Kidney (tissue), 13 donors: ENCODE measurements at regions not wholly inside any gene's neighbourhood (a gene's known extent, or its start where the extent isn't known, plus 50 kb on each side); places are given as distances from the start of the nearest gene placed in this dataset.

Experiments
- DNase-seq, 5 donors: peaks; one replicate each; pipeline ENCODE4 v3.0.0-alpha.2; 2013 to 2020
- FAIRE-seq: peaks from 2 replicates; lab custom pipeline; 2012; peaks lifted over from hg19 to GRCh38; lab: Jason Lieb, UNC
- H3K27ac ChIP-seq, 2 donors: one replicate each; pipeline ENCODE4 v1.7.0; 2013; ENCODE audit warnings: low read depth in 2 of 2, low read length in 2 of 2, inconsistent platforms in 1 of 2
- H3K27me3 ChIP-seq: one replicate; pipeline ENCODE4 v1.7.1; 2013; ENCODE audit warnings: low read length, inconsistent platforms; ENCODE audit not compliant: control insufficient read depth, insufficient read depth
- H3K36me3 ChIP-seq, 3 donors: one replicate each; pipeline versions ENCODE4 v1.7.0 to v1.7.1; 2013; ENCODE audit warnings: low read length in 3 of 3, control low read depth in 1 of 3, inconsistent platforms in 1 of 3; ENCODE audit not compliant: insufficient read depth in 3 of 3, control insufficient read depth in 2 of 3
- H3K4me1 ChIP-seq, 3 donors: one replicate each; pipeline versions ENCODE4 v1.7.0 to v1.7.1; 2013; ENCODE audit warnings: low read length in 3 of 3, inconsistent platforms in 1 of 3, low read depth in 1 of 3; ENCODE audit not compliant: control insufficient read depth in 2 of 3, insufficient read depth in 2 of 3
- H3K4me3 ChIP-seq, 3 donors: one replicate each; pipeline versions ENCODE4 v1.7.0 to v1.8.1; 2013; ENCODE audit warnings: low read length in 3 of 3, control low read depth in 1 of 3, inconsistent platforms in 1 of 3
- H3K9ac ChIP-seq, 3 donors: one replicate each; pipeline versions ENCODE4 v1.7.0 to v1.7.1; 2013; ENCODE audit warnings: low read length in 3 of 3, control low read depth in 1 of 3, inconsistent platforms in 1 of 3
- H3K9me3 ChIP-seq, 3 donors: one replicate each; pipeline versions ENCODE4 v1.7.0 to v1.7.1; 2013; ENCODE audit warnings: low read length in 3 of 3, control low read depth in 1 of 3, inconsistent platforms in 1 of 3; ENCODE audit not compliant: control insufficient read depth in 2 of 3, insufficient read depth in 1 of 3
- intact Hi-C: fragments of 100-400 bp; cut with DNase I; formaldehyde crosslinking; loops from one replicate; pipeline ENCODE4 v1.11.1; 2022
- TF ChIP-seq, protein P1 (sequence below): IDR thresholded peaks from 3 replicates; pipeline ENCODE4 v1.5.1; 2012; ENCODE audit warnings: mild to moderate bottlenecking, moderate library complexity, borderline replicate concordance; ENCODE audit not compliant: insufficient read depth; ENCODE audit errors: extremely low read depth
- donor health status: control.
- donor health status: control.
- donor health status: control.
- donor health status: control.
- donor health status: control.
- donor health status: DM: yes; HTN: yes; CAD: no.
- donor health status: Normal renal cell carcinoma (clear cell type).

DNA sequence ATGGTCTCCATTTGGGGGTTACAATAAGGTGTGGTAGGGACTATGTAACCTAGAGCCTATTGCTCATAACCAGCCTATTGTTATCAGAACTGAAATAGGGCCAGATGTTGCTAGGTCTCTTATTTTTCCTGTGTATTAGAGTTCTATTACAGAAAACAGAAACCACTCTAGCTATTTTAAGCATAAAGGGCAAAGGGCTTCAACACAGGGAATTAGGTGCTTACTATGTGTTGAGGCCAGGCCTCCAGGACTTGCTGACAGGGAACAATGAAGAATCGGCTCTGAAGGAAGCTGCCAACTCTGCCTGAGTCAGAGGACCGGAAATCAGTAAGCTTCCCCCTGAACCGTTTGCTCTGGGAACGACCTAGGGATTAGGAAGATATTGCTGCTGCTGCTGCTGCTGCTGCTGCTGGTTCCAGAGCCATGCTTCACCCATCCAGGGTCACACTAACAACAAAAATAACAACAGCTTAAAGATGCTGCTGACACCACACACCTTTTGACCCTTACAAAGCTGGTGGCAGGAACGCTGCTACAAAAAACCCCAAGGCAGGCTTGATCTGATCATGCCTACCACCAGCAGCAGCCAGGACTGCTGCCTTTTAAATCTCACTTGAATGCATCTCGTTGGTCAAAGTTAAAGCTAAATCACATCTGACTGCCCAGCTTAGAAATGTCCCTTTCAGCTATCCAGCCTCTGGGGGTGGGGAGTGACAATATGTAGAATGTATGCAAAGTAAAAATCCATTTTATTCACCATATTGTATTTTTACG is 276.9 kb upstream of the IL12A start:
- intact Hi-C loops: no loop called here
- Histone ChIP-seq H3K4me3 (no peak overlapping the region), H3K27me3 (no peaks in the 10 kb centered on the region), H3K9ac (no peak overlapping the region), H3K4me1 (peaks cover 0 to 4% (median 0%) of the 10 kb centered on the region in 3 donors), H3K27ac (peak overlapping the region in 1 of 2 donors; percentile 48), H3K9me3 (no peaks in the 10 kb centered on the region), H3K36me3 (no peaks in the 10 kb centered on the region)
- TF ChIP-seq, protein P1, sequence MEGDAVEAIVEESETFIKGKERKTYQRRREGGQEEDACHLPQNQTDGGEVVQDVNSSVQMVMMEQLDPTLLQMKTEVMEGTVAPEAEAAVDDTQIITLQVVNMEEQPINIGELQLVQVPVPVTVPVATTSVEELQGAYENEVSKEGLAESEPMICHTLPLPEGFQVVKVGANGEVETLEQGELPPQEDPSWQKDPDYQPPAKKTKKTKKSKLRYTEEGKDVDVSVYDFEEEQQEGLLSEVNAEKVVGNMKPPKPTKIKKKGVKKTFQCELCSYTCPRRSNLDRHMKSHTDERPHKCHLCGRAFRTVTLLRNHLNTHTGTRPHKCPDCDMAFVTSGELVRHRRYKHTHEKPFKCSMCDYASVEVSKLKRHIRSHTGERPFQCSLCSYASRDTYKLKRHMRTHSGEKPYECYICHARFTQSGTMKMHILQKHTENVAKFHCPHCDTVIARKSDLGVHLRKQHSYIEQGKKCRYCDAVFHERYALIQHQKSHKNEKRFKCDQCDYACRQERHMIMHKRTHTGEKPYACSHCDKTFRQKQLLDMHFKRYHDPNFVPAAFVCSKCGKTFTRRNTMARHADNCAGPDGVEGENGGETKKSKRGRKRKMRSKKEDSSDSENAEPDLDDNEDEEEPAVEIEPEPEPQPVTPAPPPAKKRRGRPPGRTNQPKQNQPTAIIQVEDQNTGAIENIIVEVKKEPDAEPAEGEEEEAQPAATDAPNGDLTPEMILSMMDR: no peak
- FAIRE-seq: peak; percentile 46
- peak in 3 of 5 donors; percentile 20 to 70 (median 29) for DNase-seq

DNA sequence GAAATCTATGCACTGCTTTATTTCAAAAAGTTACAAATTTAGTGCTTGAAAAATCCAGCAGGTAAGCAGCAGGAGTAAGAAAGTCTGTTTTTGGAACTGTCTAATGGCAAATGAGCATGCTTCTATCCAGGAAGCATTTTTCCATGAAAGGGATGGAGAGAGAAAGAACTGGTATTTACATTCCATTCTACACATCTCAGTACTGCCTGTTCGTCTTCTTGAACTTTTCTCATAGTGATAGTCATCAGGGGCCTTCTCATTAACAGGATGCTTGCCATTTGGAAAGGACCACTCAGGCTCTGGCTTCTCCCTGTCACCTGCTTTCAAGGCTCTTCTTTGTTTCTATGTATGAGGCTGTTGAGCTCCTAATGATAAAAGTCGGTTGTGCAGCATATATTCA is 267.3 kb upstream of the IL12A start:
- no peaks in the 10 kb centered on the region for H3K36me3 ChIP-seq
- DNase-seq (no peak), FAIRE-seq (no peak)

DNA sequence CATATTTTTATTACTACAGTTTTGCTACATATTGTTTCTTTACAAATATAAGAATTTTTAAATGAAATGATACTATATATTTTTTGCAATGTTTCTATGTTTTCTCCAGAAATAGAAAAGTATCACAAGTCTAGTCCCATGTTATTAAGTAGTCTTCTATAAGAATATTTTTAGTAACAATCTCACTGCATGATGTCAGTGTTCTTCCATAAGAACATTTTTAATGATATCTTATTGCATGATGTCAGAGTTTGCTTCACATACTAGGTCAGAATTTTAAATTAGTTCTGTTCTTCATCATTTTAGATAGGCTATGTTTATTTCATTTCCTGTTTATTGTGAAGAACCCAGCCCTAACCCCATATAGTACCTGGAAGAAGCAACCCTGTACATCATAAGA is 265.3 kb upstream of the IL12A start:
- FAIRE-seq (no peak), DNase-seq (no peak)
- TF ChIP-seq, protein P1: no peak
- intact Hi-C loops: no loop called here
- H3K27me3 ChIP-seq: no peaks in the 10 kb centered on the region
- H3K9ac ChIP-seq: no peak overlapping the region
- no peaks in the 10 kb centered on the region for H3K4me1 ChIP-seq
- H3K36me3 ChIP-seq: no peaks in the 10 kb centered on the region
- H3K9me3 ChIP-seq: no peaks in the 10 kb centered on the region
- no peak overlapping the region for H3K4me3 ChIP-seq
- no peak overlapping the region for H3K27ac ChIP-seq

More for the DNA sequence above, 267.3 kb upstream of the IL12A start:
- H3K27me3 ChIP-seq: no peaks in the 10 kb centered on the region
- intact Hi-C loops: no loop called here
- TF ChIP-seq, protein P1: no peak
- H3K4me1 ChIP-seq: no peaks in the 10 kb centered on the region
- no peaks in the 10 kb centered on the region for H3K9me3 ChIP-seq
- H3K9ac ChIP-seq: no peak overlapping the region
- H3K4me3 ChIP-seq: no peak overlapping the region
- H3K27ac ChIP-seq: no peak overlapping the region

DNA sequence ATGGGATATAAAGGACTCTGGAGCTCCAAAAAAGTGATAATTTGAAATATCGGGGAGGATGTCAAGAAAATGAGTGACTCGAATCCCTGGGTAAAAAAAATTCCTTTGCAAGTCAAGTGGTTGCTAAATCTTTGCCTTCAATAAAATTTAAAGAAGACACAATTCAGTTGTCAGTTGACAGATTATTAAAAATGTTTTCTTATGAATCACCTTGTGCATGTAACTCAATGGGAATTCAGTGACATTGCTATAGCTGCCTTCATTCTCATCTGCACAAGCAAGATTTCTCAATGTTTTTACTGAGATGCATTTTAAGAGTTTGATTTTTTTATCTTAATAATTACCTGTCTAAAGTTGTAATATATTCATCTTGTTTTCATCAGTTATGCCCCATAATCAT is 264.0 kb upstream of the IL12A start:
- DNase-seq: no peak
- no peak for FAIRE-seq
- intact Hi-C loops: no loop called here
- Histone ChIP-seq H3K9me3 (no peaks in the 10 kb centered on the region), H3K27ac (no peak overlapping the region), H3K4me1 (no peaks in the 10 kb centered on the region), H3K9ac (no peak overlapping the region), H3K36me3 (no peaks in the 10 kb centered on the region), H3K4me3 (no peak overlapping the region), H3K27me3 (no peaks in the 10 kb centered on the region)
- TF ChIP-seq, protein P1: no peak
